Liver (tissue), 8 donors: ENCODE measurements at regions not wholly inside any gene's neighbourhood (a gene's known extent, or its start where the extent isn't known, plus 50 kb on each side); places are given as distances from the start of the nearest gene placed in this dataset.

Source experiments
- DNase-seq: peaks from one replicate; pipeline ENCODE4 v3.0.0-alpha.2; 2017; ENCODE audit warnings: low spot score
- H3K27ac ChIP-seq, 2 donors: one replicate each; pipeline ENCODE4 v1.7.0; 2013; ENCODE audit warnings: inconsistent platforms in 2 of 2, low read length in 2 of 2, control low read depth in 1 of 2, low read depth in 1 of 2, mild to moderate bottlenecking in 1 of 2
- H3K27me3 ChIP-seq, 4 donors: one replicate each; pipeline versions ENCODE4 v1.6.1 to v1.7.0; 2013; ENCODE audit warnings: low read length in 3 of 4, inconsistent platforms in 1 of 4, mild to moderate bottlenecking in 1 of 4, moderate library complexity in 1 of 4; ENCODE audit not compliant: control insufficient read depth in 4 of 4, insufficient read depth in 4 of 4
- H3K36me3 ChIP-seq, 4 donors: one replicate each; pipeline versions ENCODE4 v1.6.1 to v1.7.0; 2013; ENCODE audit warnings: low read length in 3 of 4, mild to moderate bottlenecking in 3 of 4, low read depth in 1 of 4, moderate library complexity in 1 of 4; ENCODE audit not compliant: control insufficient read depth in 4 of 4, insufficient read depth in 3 of 4
- H3K4me1 ChIP-seq, 4 donors: one replicate each; pipeline versions ENCODE4 v1.6.1 to v1.7.0; 2013; ENCODE audit warnings: low read length in 3 of 4, mild to moderate bottlenecking in 3 of 4, moderate library complexity in 1 of 4; ENCODE audit not compliant: control insufficient read depth in 4 of 4, insufficient read depth in 4 of 4
- H3K4me3 ChIP-seq, 3 donors: one replicate each; pipeline versions ENCODE4 v1.6.1 to v1.7.0; 2013; ENCODE audit warnings: low read length in 3 of 3, control low read depth in 1 of 3, low read depth in 1 of 3, mild to moderate bottlenecking in 1 of 3
- H3K9ac ChIP-seq, 2 donors: one replicate each; pipeline ENCODE4 v1.7.0; 2013; ENCODE audit warnings: low read length in 2 of 2, mild to moderate bottlenecking in 2 of 2, moderate library complexity in 2 of 2, control low read depth in 1 of 2, low read depth in 1 of 2
- H3K9me3 ChIP-seq, 4 donors: one replicate each; pipeline versions ENCODE4 v1.6.1 to v1.7.0; 2013; ENCODE audit warnings: low read length in 3 of 4; ENCODE audit not compliant: control insufficient read depth in 4 of 4
- EGR1 ChIP-seq, 2 donors: IDR thresholded peaks; 2 replicates each; pipeline ENCODE4 v1.6.1; 2016 to 2018; ENCODE audit warnings: antibody characterized with exemption in 2 of 2, low read depth in 2 of 2
- FOXA1 ChIP-seq: IDR thresholded peaks from 2 replicates; pipeline ENCODE4 v1.6.1; 2016; ENCODE audit warnings: antibody characterized with exemption
- FOXA2 ChIP-seq: IDR thresholded peaks from 2 replicates; pipeline ENCODE4 v1.6.1; 2016; ENCODE audit warnings: antibody characterized with exemption
- GABPA ChIP-seq, 2 donors: IDR thresholded peaks in 1 of 2; conservative IDR thresholded peaks in 1 of 2; 2 replicates each; pipeline ENCODE4 v1.6.1; 2016; ENCODE audit warnings: antibody characterized with exemption in 2 of 2, mild to moderate bottlenecking in 1 of 2, moderate library complexity in 1 of 2
- HNF4A ChIP-seq, 2 donors: conservative IDR thresholded peaks; 2 replicates each; pipeline ENCODE4 v1.6.1; 2016; ENCODE audit warnings: antibody characterized with exemption in 2 of 2, mild to moderate bottlenecking in 2 of 2
- HNF4G ChIP-seq: IDR thresholded peaks from 2 replicates; pipeline ENCODE4 v1.6.1; 2016; ENCODE audit warnings: antibody characterized with exemption
- JUND ChIP-seq, 2 donors: IDR thresholded peaks; 2 replicates each; pipeline ENCODE4 v1.6.1; 2016; ENCODE audit warnings: antibody characterized with exemption in 2 of 2
- NR2F2 ChIP-seq: IDR thresholded peaks from 2 replicates; pipeline ENCODE4 v1.6.1; 2016; ENCODE audit warnings: antibody characterized with exemption
- RAD21 ChIP-seq, 2 donors: IDR thresholded peaks; 2 replicates each; pipeline ENCODE4 v1.6.1; 2016; ENCODE audit warnings: antibody characterized with exemption in 2 of 2, mild to moderate bottlenecking in 2 of 2
- REST ChIP-seq: IDR thresholded peaks from 2 replicates; pipeline ENCODE4 v1.6.1; 2016; ENCODE audit warnings: antibody characterized with exemption, mild to moderate bottlenecking
- RXRA ChIP-seq, 2 donors: IDR thresholded peaks; 2 replicates each; pipeline ENCODE4 v1.6.1; 2017 to 2018; ENCODE audit warnings: antibody characterized with exemption in 2 of 2, mild to moderate bottlenecking in 1 of 2
- SP1 ChIP-seq: IDR thresholded peaks from 2 replicates; pipeline ENCODE4 v1.6.1; 2018; ENCODE audit warnings: antibody characterized with exemption, mild to moderate bottlenecking
- TAF1 ChIP-seq: conservative IDR thresholded peaks from 2 replicates; pipeline ENCODE4 v1.6.1; 2016; ENCODE audit warnings: antibody characterized with exemption, mild to moderate bottlenecking
- YY1 ChIP-seq: IDR thresholded peaks from 2 replicates; pipeline ENCODE4 v1.6.1; 2016; ENCODE audit warnings: antibody characterized with exemption, mild to moderate bottlenecking
- WGBS: extraction: QIAGEN DNeasy Blood & Tissue Kit; methylation state at CpG from one replicate; pipeline ENCODE4 v1.1.7; 2013; 5-methylcytosine and 5-hydroxymethylcytosine counted together
- TF ChIP-seq, protein P1 (sequence below): IDR thresholded peaks from 2 replicates; pipeline ENCODE4 v1.6.1; 2016; ENCODE audit warnings: antibody characterized with exemption
- TF ChIP-seq, protein P2 (sequence below): fragments of 150-350 bp; IDR thresholded peaks from 2 replicates; pipeline ENCODE4 v1.5.1; 2017; ENCODE audit warnings: improper control_type of control experiment, low read depth, low read length; ENCODE audit not compliant: missing input control
- TF ChIP-seq, protein P3 (sequence below): IDR thresholded peaks from 2 replicates; pipeline ENCODE4 v1.6.1; 2016; ENCODE audit warnings: antibody characterized with exemption
- TF ChIP-seq, protein P4 (sequence below): IDR thresholded peaks from 2 replicates; pipeline ENCODE4 v1.6.1; 2016; ENCODE audit warnings: antibody characterized with exemption
- donor health status: healthy.
- donor health status: healthy.
- donor health status: healthy.
- donor health status: healthy.
- donor health status: healthy.

- H3K9me3 ChIP-seq: no peaks in the 10 kb centered on the region
- no peak overlapping the region for H3K27ac ChIP-seq
- no peak for DNase-seq
- no peaks in the 10 kb centered on the region for H3K36me3 ChIP-seq
- H3K9ac ChIP-seq: no peak overlapping the region
- no peak for TF ChIP-seq GABPA (IDR thresholded peaks at IDR 0.05 in 1 of 2, conservative IDR thresholded peaks at IDR 0.05 in 1 of 2)
- TF ChIP-seq, protein P1, sequence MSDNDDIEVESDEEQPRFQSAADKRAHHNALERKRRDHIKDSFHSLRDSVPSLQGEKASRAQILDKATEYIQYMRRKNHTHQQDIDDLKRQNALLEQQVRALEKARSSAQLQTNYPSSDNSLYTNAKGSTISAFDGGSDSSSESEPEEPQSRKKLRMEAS: no peak
- no peaks in the 10 kb centered on the region for H3K4me1 ChIP-seq
- no peak overlapping the region for H3K4me3 ChIP-seq
- H3K27me3 ChIP-seq: no peaks in the 10 kb centered on the region
- 98% methylated on average over 2 of the region's 2 CpGs for WGBS
These were observed 1080.3 kb downstream of the NR2F1-AS1 start for GRCh38 chr5:92500752-92501151.

DNA sequence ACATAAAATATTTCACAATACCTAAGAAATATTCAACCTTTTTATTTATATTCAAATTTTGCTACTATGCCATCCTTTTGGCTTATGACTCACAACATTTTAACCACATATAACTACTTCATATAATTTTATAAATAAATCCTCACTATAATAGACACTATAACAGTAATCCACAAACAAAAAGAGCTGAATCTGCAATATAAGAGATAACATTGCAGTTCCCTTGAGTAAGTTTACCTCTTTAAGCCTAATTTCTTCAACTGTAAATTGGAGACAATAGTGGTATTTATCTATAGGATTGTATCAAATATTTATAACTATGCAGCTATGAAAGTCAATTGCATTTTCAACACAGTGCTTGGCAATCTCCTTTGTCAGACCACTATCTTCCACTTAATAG is 1084.5 kb downstream of the NR2F1-AS1 start:
- H3K9me3 ChIP-seq: no peaks in the 10 kb centered on the region
- no peak overlapping the region for H3K9ac ChIP-seq
- no peak overlapping the region for H3K27ac ChIP-seq
- no peaks in the 10 kb centered on the region for H3K4me1 ChIP-seq
- no peaks in the 10 kb centered on the region for H3K36me3 ChIP-seq
- no peaks in the 10 kb centered on the region for H3K27me3 ChIP-seq
- TF ChIP-seq HNF4A (conservative IDR thresholded peaks at IDR 0.05) (no peak), JUND (IDR thresholded peaks at IDR 0.05) (no peak), RXRA (IDR thresholded peaks at IDR 0.05) (no peak), TAF1 (no peak), NR2F2 (no peak), YY1 (no peak), RAD21 (IDR thresholded peaks at IDR 0.05) (no peak), FOXA1 (no peak), FOXA2 (no peak), HNF4G (no peak), EGR1 (IDR thresholded peaks at IDR 0.05; ENCODE audit: low read depth in 2 of 2) (no peak), SP1 (no peak), GABPA (IDR thresholded peaks at IDR 0.05 in 1 of 2, conservative IDR thresholded peaks at IDR 0.05 in 1 of 2) (no peak), REST (no peak)
- TF ChIP-seq, protein P2, sequence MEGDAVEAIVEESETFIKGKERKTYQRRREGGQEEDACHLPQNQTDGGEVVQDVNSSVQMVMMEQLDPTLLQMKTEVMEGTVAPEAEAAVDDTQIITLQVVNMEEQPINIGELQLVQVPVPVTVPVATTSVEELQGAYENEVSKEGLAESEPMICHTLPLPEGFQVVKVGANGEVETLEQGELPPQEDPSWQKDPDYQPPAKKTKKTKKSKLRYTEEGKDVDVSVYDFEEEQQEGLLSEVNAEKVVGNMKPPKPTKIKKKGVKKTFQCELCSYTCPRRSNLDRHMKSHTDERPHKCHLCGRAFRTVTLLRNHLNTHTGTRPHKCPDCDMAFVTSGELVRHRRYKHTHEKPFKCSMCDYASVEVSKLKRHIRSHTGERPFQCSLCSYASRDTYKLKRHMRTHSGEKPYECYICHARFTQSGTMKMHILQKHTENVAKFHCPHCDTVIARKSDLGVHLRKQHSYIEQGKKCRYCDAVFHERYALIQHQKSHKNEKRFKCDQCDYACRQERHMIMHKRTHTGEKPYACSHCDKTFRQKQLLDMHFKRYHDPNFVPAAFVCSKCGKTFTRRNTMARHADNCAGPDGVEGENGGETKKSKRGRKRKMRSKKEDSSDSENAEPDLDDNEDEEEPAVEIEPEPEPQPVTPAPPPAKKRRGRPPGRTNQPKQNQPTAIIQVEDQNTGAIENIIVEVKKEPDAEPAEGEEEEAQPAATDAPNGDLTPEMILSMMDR: no peak
- TF ChIP-seq, protein P1: no peak
- TF ChIP-seq, protein P3, sequence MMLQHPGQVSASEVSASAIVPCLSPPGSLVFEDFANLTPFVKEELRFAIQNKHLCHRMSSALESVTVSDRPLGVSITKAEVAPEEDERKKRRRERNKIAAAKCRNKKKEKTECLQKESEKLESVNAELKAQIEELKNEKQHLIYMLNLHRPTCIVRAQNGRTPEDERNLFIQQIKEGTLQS: no peak
- TF ChIP-seq, protein P4, sequence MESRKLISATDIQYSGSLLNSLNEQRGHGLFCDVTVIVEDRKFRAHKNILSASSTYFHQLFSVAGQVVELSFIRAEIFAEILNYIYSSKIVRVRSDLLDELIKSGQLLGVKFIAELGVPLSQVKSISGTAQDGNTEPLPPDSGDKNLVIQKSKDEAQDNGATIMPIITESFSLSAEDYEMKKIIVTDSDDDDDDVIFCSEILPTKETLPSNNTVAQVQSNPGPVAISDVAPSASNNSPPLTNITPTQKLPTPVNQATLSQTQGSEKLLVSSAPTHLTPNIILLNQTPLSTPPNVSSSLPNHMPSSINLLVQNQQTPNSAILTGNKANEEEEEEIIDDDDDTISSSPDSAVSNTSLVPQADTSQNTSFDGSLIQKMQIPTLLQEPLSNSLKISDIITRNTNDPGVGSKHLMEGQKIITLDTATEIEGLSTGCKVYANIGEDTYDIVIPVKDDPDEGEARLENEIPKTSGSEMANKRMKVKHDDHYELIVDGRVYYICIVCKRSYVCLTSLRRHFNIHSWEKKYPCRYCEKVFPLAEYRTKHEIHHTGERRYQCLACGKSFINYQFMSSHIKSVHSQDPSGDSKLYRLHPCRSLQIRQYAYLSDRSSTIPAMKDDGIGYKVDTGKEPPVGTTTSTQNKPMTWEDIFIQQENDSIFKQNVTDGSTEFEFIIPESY: no peak
- no peak overlapping the region for H3K4me3 ChIP-seq
- no peak for DNase-seq
